Esophagus squamous epithelium (tissue), 4 donors: ENCODE measurements at regions not wholly inside any gene's neighbourhood (a gene's known extent, or its start where the extent isn't known, plus 50 kb on each side); places are given as distances from the start of the nearest gene placed in this dataset.

Source experiments
- POLR2A ChIP-seq, 4 donors: fragments of 450-650 bp; IDR thresholded peaks; one replicate each; pipeline ENCODE4 v1.6.1; 2017; ENCODE audit warnings: antibody characterized with exemption in 4 of 4, mild to moderate bottlenecking in 4 of 4, moderate library complexity in 3 of 4
- TF ChIP-seq, protein P1 (sequence below), 6 experiments: fragments of 450-650 bp in 4 of 6; fragments of 200-600 bp in 2 of 6; sonication (generic) in 2 of 6; IDR thresholded peaks; one replicate each; pipeline ENCODE4 v1.5.1; 2016 to 2019; ENCODE audit warnings: antibody characterized with exemption in 6 of 6, mild to moderate bottlenecking in 4 of 6, moderate library complexity in 4 of 6

GRCh38 chr20:54272901-54273488, 65.1 kb downstream of the PFDN4 start:
- TF ChIP-seq, protein P1, sequence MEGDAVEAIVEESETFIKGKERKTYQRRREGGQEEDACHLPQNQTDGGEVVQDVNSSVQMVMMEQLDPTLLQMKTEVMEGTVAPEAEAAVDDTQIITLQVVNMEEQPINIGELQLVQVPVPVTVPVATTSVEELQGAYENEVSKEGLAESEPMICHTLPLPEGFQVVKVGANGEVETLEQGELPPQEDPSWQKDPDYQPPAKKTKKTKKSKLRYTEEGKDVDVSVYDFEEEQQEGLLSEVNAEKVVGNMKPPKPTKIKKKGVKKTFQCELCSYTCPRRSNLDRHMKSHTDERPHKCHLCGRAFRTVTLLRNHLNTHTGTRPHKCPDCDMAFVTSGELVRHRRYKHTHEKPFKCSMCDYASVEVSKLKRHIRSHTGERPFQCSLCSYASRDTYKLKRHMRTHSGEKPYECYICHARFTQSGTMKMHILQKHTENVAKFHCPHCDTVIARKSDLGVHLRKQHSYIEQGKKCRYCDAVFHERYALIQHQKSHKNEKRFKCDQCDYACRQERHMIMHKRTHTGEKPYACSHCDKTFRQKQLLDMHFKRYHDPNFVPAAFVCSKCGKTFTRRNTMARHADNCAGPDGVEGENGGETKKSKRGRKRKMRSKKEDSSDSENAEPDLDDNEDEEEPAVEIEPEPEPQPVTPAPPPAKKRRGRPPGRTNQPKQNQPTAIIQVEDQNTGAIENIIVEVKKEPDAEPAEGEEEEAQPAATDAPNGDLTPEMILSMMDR (IDR thresholded peaks at IDR 0.05) = no peak
- TF ChIP-seq POLR2A (IDR thresholded peaks at IDR 0.05) = no peak
